ENCODE measurements at regions not wholly inside any gene's neighbourhood (a gene's known extent, or its start where the extent isn't known, plus 50 kb on each side); places are given as distances from the start of the nearest gene placed in this dataset.
"Not testable (repeated sequence)": the region's sequence is repeated elsewhere in the genome, so short reads cannot be mapped to it uniquely, and the experiment has no call there.

DNA sequence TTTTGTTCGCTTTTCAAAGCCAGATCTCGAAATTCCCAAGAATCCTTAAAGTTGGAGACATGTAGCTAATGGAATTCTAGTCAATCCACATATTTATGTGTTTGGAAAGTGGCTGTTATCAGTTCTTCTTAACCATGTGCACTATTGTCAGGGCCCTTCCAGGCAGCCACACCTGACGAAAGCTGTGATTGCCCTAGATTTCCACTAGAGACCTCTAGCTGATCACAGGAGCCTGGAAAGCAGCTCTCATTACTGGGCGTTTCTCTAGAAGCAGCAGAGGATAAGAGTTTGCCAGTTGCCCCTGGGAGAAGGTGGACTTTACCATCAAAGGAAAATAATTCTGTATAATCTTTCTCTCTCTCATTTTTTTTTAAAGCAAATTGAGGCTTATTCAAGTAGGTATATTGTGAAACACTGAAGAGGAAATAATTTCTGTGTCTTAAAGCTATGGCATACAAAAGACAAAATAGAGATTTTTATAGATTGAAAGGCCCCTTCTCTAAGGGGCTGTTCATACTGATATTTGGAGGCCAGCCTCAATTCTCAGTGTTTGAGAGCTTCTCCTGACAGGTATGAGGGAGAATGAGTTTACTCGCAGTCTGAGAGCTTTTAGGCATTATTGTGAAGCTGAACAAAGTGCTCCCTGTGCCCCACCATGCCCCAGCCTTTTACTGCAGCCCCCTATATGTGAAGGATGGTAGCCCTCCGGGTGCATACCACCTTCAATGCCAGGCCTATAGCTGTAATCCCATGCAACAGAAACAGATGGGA is 405.4 kb upstream of the ACTBL2 start:
- TF ChIP-seq, protein P1, sequence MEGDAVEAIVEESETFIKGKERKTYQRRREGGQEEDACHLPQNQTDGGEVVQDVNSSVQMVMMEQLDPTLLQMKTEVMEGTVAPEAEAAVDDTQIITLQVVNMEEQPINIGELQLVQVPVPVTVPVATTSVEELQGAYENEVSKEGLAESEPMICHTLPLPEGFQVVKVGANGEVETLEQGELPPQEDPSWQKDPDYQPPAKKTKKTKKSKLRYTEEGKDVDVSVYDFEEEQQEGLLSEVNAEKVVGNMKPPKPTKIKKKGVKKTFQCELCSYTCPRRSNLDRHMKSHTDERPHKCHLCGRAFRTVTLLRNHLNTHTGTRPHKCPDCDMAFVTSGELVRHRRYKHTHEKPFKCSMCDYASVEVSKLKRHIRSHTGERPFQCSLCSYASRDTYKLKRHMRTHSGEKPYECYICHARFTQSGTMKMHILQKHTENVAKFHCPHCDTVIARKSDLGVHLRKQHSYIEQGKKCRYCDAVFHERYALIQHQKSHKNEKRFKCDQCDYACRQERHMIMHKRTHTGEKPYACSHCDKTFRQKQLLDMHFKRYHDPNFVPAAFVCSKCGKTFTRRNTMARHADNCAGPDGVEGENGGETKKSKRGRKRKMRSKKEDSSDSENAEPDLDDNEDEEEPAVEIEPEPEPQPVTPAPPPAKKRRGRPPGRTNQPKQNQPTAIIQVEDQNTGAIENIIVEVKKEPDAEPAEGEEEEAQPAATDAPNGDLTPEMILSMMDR (IDR thresholded peaks at IDR 0.05; ENCODE audit: insufficient read depth, low read length, poor library complexity, severe bottlenecking), result peak; percentile 81
- Histone ChIP-seq H3K27me3 (ENCODE audit: control insufficient read depth, insufficient read depth, low read length) (no peaks in the 10 kb centered on the region), H3K36me3 (ENCODE audit: control insufficient read depth, insufficient read depth, low read length) (no peaks in the 10 kb centered on the region), H3K4me3 (ENCODE audit: low read depth, low read length) (no peak overlapping the region)
- DNase-seq (ENCODE audit: low read depth), result peak; percentile 31

DNA sequence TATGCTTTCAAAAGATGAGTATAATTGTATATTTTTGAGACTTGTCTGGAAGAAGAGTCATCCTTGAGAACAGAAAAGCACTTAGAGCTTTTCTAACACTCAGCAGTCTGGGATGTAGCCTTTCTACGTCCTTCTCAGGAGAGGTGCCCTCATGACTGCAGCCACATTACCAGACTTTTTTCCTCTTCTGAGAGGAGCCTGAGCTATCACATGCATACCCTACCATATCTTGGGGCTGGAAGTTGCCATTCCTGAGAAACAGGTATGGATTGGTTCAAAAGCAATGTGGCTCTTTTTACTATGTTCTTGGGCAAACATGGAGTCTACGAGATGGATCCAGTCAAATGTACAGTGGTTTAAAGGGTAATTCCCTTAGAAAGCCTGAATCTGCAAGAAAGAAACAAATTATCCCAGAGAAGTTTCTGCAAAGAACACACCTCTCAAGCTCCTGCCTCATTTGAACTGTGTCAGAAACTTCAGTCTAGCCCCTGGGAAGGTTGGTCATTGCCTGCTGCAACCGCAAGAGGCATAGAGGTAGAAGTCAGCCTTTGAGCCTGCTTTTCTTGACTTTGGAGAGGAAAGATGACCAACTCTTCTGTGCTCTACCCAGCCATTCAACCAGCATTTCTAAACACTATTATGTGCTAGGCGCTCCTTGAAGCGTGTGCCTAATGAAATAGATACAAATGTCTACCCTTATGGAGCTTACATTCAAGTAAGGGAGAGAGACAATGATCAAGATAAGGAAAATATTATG is 401.9 kb upstream of the ACTBL2 start:
- TF ChIP-seq, protein P1 (IDR thresholded peaks at IDR 0.05; ENCODE audit: insufficient read depth, low read length, poor library complexity, severe bottlenecking), result no peak
- no peak for DNase-seq (ENCODE audit: low read depth)
- no peak overlapping the region for H3K4me3 ChIP-seq (ENCODE audit: low read depth, low read length)
- H3K27me3 ChIP-seq (ENCODE audit: control insufficient read depth, insufficient read depth, low read length), result no peaks in the 10 kb centered on the region
- H3K36me3 ChIP-seq (ENCODE audit: control insufficient read depth, insufficient read depth, low read length), result no peaks in the 10 kb centered on the region

DNA sequence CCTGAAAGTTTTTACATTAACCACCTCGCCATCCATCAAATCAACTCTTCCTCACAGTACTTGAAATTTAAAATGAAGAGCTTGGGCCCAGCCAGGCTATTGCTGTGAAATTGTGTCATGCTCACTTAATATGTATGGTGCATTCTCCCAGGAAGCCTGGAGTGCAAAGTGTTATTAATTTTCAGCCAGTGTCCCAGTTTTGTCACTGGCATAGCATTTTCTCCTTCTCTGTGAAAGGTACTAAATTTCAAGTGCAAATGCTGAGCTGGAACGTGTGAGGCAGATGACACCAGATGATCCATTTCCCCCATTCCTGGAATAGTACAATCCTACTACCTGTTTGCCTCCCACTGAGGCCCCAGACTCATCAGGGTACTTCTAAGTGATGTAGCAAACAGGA is 397.6 kb upstream of the ACTBL2 start:
- Histone ChIP-seq H3K36me3 (ENCODE audit: control insufficient read depth, insufficient read depth, low read length) (no peaks in the 10 kb centered on the region), H3K27me3 (ENCODE audit: control insufficient read depth, insufficient read depth, low read length) (no peaks in the 10 kb centered on the region), H3K4me3 (ENCODE audit: low read depth, low read length) (no peak overlapping the region)
- TF ChIP-seq, protein P1 (IDR thresholded peaks at IDR 0.05; ENCODE audit: insufficient read depth, low read length, poor library complexity, severe bottlenecking), result no peak
- no peak for DNase-seq (ENCODE audit: low read depth)

DNA sequence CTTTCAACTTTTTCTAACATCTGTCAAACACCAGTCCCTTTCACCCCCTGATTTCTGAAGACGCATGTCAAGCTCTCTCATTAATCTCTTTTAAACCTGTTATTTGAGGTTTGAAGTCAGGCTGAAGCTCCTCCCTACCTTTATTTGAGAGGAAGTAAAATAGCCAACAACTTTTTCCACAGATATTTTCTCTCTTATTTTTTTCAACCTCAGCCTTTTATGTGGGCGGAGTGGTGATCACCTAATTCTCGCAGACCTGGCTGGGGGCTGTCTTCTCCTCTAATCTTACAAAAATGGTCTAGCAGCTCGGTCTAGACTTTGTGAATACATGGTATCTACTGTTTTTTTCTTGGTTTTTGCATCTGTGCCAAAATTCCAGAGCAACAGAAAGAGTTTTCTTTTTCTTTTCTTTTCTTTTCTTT is 395.7 kb upstream of the ACTBL2 start:
- no peak overlapping the region for H3K4me3 ChIP-seq (ENCODE audit: low read depth, low read length)
- no peaks in the 10 kb centered on the region for H3K36me3 ChIP-seq (ENCODE audit: control insufficient read depth, insufficient read depth, low read length)
- DNase-seq (ENCODE audit: low read depth), result no peak
- TF ChIP-seq, protein P1 (IDR thresholded peaks at IDR 0.05; ENCODE audit: insufficient read depth, low read length, poor library complexity, severe bottlenecking), result no peak
- no peaks in the 10 kb centered on the region for H3K27me3 ChIP-seq (ENCODE audit: control insufficient read depth, insufficient read depth, low read length)

DNA sequence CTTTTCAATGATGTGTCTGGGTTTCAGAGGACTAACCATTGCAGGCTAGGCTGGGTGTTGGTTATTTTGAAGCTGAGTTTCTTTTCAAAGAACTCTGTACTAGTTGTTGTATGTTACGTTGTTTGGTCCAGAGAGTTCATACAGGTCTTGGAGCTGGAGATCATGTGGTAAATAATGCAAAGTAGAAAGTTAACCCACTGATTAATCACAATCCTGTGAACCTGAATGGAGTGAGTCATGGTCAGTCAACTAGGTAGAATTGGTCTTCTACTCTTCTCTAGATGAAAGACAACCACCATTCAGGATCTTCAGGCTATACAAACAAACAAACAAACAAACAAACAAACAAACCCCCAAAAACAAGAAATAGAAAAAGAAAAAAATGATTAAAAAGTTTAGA is 388.9 kb upstream of the ACTBL2 start:
- Histone ChIP-seq H3K4me3 (ENCODE audit: low read depth, low read length) (no peak overlapping the region), H3K36me3 (ENCODE audit: control insufficient read depth, insufficient read depth, low read length) (no peaks in the 10 kb centered on the region), H3K27me3 (ENCODE audit: control insufficient read depth, insufficient read depth, low read length) (no peaks in the 10 kb centered on the region)
- DNase-seq (ENCODE audit: low read depth), result no peak
- TF ChIP-seq, protein P1 (IDR thresholded peaks at IDR 0.05; ENCODE audit: insufficient read depth, low read length, poor library complexity, severe bottlenecking), result no peak

DNA sequence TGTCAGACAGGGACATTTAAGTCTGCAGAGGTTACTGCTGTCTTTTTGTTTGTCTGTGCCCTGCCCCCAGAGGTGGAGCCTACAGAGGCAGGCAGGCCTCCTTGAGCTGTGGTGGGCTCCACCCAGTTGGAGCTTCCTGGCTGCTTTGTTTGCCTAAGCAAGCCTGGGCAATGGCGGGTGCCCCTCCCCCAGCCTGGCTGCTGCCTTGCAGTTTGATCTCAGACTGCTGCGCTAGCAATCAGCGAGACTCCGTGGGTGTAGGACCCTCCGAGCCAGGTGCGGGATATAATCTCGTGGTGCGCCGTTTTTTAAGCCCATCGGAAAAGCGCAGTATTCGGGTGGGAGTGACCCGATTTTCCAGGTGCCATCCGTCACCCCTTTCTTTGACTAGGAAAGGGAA is 387.7 kb upstream of the ACTBL2 start:
- not testable (repeated sequence) for H3K27me3 ChIP-seq (ENCODE audit: control insufficient read depth, insufficient read depth, low read length); DNase-seq (ENCODE audit: low read depth); H3K36me3 ChIP-seq (ENCODE audit: control insufficient read depth, insufficient read depth, low read length); H3K4me3 ChIP-seq (ENCODE audit: low read depth, low read length)
